KMS-11 (cell line): ENCODE measurements at regions not wholly inside any gene's neighbourhood (a gene's known extent, or its start where the extent isn't known, plus 50 kb on each side); places are given as distances from the start of the nearest gene placed in this dataset.

Experiments
- H2AFZ ChIP-seq: fragments of 200-600 bp; sonication (generic); 2 replicates; pipeline ENCODE4 v1.6.1; 2016; ENCODE audit warnings: antibody characterized with exemption, mixed run types, low read depth
- H3K27ac ChIP-seq: fragments of 200-600 bp; sonication (generic); 2 replicates; pipeline ENCODE4 v1.6.1; 2016; ENCODE audit warnings: mild to moderate bottlenecking, mixed run types
- H3K27me3 ChIP-seq: fragments of 200-600 bp; sonication (generic); 2 replicates; pipeline ENCODE4 v1.6.1; 2017; ENCODE audit warnings: mild to moderate bottlenecking, low read depth, mixed run types, moderate library complexity; ENCODE audit not compliant: insufficient read depth
- H3K36me3 ChIP-seq: fragments of 200-600 bp; sonication (generic); 2 replicates; pipeline ENCODE4 v1.6.1; 2017; ENCODE audit warnings: mild to moderate bottlenecking, mixed run types; ENCODE audit not compliant: insufficient read depth
- H3K4me1 ChIP-seq: fragments of 200-600 bp; sonication (generic); 2 replicates; pipeline ENCODE4 v1.6.1; 2016; ENCODE audit warnings: mild to moderate bottlenecking, low read depth, mixed run types; ENCODE audit not compliant: poor library complexity, severe bottlenecking
- H3K4me2 ChIP-seq: fragments of 200-600 bp; sonication (generic); 2 replicates; pipeline ENCODE4 v1.7.0; 2016; ENCODE audit warnings: mild to moderate bottlenecking, mixed run types
- H3K4me3 ChIP-seq: fragments of 200-600 bp; sonication (generic); IDR thresholded peaks from 2 replicates; pipeline ENCODE4 v1.6.1; 2017; ENCODE audit warnings: low read depth, low read length, mixed read lengths; ENCODE audit not compliant: insufficient read depth
- H3K79me2 ChIP-seq: fragments of 200-600 bp; sonication (generic); 2 replicates; pipeline ENCODE4 v1.6.1; 2016; ENCODE audit warnings: low read depth, mixed run types; ENCODE audit not compliant: insufficient read depth
- H3K9ac ChIP-seq: fragments of 200-600 bp; sonication (generic); 2 replicates; pipeline ENCODE4 v1.6.1; 2016; ENCODE audit warnings: mild to moderate bottlenecking, mixed run types
- H4K20me1 ChIP-seq: fragments of 200-600 bp; sonication (generic); 2 replicates; pipeline ENCODE4 v1.6.1; 2016; ENCODE audit warnings: mild to moderate bottlenecking, mixed run types; ENCODE audit not compliant: insufficient read depth
- CTCF ChIP-seq: fragments of 200-600 bp; sonication (generic); conservative IDR thresholded peaks from 2 replicates; pipeline ENCODE4 v1.6.1; 2017; ENCODE audit warnings: low read depth, mild to moderate bottlenecking, antibody characterized with exemption, low read length, moderate library complexity, mixed read lengths

GRCh38 chr14:48735607-48736006 lies 850.6 kb downstream of the RPS29 start:
- Histone ChIP-seq H3K4me2 (no peak overlapping the region), H3K36me3 (no peaks in the 10 kb centered on the region), H3K4me3 (no peak overlapping the region), H3K27me3 (no peaks in the 10 kb centered on the region), H3K27ac (no peak overlapping the region), H3K9ac (no peak overlapping the region), H2AFZ (no peak overlapping the region), H3K79me2 (no peaks in the 10 kb centered on the region), H4K20me1 (no peaks in the 10 kb centered on the region), H3K4me1 (no peaks in the 10 kb centered on the region)
- no peak for TF ChIP-seq CTCF

- no peaks in the 10 kb centered on the region for H3K4me1 ChIP-seq
- no peak overlapping the region for H3K27ac ChIP-seq
- H3K79me2 ChIP-seq, result no peaks in the 10 kb centered on the region
- no peaks in the 10 kb centered on the region for H3K36me3 ChIP-seq
- H3K4me2 ChIP-seq, result no peak overlapping the region
- H3K27me3 ChIP-seq, result no peaks in the 10 kb centered on the region
- no peak for TF ChIP-seq CTCF
- H4K20me1 ChIP-seq, result no peaks in the 10 kb centered on the region
- no peak overlapping the region for H2AFZ ChIP-seq
- H3K9ac ChIP-seq, result no peak overlapping the region
- no peak overlapping the region for H3K4me3 ChIP-seq
Observed at GRCh38 chr14:48731260-48731659, 854.9 kb downstream of the RPS29 start.

- Histone ChIP-seq H3K4me3 (no peak overlapping the region), H3K4me2 (no peak overlapping the region), H2AFZ (no peak overlapping the region)
Observed at GRCh38 chr14:48726080-48726642, 860.0 kb downstream of the RPS29 start.

GRCh38 chr14:48725051-48725734 lies 861.0 kb downstream of the RPS29 start:
- Histone ChIP-seq H3K4me2 (no peak overlapping the region), H2AFZ (no peak overlapping the region), H3K27me3 (no peaks in the 10 kb centered on the region), H3K79me2 (no peaks in the 10 kb centered on the region), H3K4me1 (no peaks in the 10 kb centered on the region), H4K20me1 (no peaks in the 10 kb centered on the region), H3K9ac (no peak overlapping the region), H3K27ac (no peak overlapping the region), H3K4me3 (no peak overlapping the region), H3K36me3 (no peaks in the 10 kb centered on the region)
- no peak for TF ChIP-seq CTCF

More at GRCh38 chr14:48726080-48726642, 860.0 kb downstream of the RPS29 start:
- Histone ChIP-seq H3K27ac (no peak overlapping the region), H3K79me2 (no peaks in the 10 kb centered on the region), H3K9ac (no peak overlapping the region), H3K27me3 (no peaks in the 10 kb centered on the region), H3K4me1 (no peaks in the 10 kb centered on the region), H3K36me3 (no peaks in the 10 kb centered on the region), H4K20me1 (no peaks in the 10 kb centered on the region)
- TF ChIP-seq CTCF, result no peak
